NB4 (cell line): ENCODE measurements at regions not wholly inside any gene's neighbourhood (a gene's known extent, or its start where the extent isn't known, plus 50 kb on each side); places are given as distances from the start of the nearest gene placed in this dataset.

Source experiments
- MAX ChIP-seq: IDR thresholded peaks from 2 replicates; pipeline ENCODE4 v1.6.1; 2011; ENCODE audit warnings: low read depth, low read length
- POLR2A ChIP-seq: IDR thresholded peaks from 2 replicates; pipeline ENCODE4 v1.6.1; 2011; ENCODE audit warnings: mild to moderate bottlenecking; ENCODE audit not compliant: insufficient read length; ENCODE audit errors: extremely low read depth
- TF ChIP-seq, protein P1 (sequence below): IDR thresholded peaks from one replicate; pipeline ENCODE4 v1.5.1; 2012; ENCODE audit warnings: low read depth, low read length

GRCh38 chr15:62407216-62407615 lies 242.1 kb upstream of the C2CD4B start:
- TF ChIP-seq MAX: no peak
- TF ChIP-seq, protein P1, sequence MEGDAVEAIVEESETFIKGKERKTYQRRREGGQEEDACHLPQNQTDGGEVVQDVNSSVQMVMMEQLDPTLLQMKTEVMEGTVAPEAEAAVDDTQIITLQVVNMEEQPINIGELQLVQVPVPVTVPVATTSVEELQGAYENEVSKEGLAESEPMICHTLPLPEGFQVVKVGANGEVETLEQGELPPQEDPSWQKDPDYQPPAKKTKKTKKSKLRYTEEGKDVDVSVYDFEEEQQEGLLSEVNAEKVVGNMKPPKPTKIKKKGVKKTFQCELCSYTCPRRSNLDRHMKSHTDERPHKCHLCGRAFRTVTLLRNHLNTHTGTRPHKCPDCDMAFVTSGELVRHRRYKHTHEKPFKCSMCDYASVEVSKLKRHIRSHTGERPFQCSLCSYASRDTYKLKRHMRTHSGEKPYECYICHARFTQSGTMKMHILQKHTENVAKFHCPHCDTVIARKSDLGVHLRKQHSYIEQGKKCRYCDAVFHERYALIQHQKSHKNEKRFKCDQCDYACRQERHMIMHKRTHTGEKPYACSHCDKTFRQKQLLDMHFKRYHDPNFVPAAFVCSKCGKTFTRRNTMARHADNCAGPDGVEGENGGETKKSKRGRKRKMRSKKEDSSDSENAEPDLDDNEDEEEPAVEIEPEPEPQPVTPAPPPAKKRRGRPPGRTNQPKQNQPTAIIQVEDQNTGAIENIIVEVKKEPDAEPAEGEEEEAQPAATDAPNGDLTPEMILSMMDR: no peak
- TF ChIP-seq POLR2A: no peak
